ENCODE measurements at regions not wholly inside any gene's neighbourhood (a gene's known extent, or its start where the extent isn't known, plus 50 kb on each side); places are given as distances from the start of the nearest gene placed in this dataset.

DNA sequence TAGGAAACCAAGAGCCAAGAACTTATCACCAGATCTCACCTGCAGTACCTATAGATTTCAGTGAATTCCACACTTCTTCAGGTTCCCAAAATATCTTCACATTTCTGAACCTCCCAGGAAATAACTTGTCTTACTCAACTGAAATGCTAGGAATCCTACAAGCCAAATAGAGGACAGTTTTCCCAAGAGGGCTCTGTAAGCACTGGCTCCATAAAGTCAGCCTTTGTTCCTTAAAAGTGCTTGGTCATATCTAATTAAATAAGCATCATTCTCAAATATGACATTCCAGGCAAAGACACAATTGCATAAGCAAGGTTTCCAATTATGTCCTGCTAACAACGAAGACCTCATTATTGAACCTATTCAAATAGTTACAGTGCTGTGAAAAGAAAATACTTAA is 154.6 kb upstream of the MGAT5 start:
- TF ChIP-seq CTCF (IDR thresholded peaks at IDR 0.05), result no peak

GRCh38 chr2:134103196-134103595 is 150.7 kb upstream of the MGAT5 start:
- TF ChIP-seq CTCF (IDR thresholded peaks at IDR 0.05), result no peak

DNA sequence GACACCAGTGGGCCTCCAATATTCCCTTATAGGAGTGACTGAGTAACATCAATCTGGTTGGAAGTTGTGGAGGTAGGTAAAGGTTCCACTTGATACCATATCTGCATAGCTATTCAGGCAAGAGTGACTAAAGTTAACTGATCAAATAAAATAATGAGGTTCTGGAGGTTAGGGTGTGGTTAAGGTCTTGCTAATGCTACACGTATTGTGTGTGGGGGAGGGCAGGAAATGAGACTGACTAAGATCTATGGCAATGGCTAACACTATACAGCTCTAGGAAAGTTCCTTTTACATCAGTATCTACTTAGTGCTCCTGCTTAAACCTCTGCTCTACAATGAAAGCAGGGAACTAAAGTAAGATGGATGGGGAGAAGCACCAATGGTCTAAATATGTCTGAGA is 149.1 kb upstream of the MGAT5 start:
- no peak for TF ChIP-seq CTCF (IDR thresholded peaks at IDR 0.05)

- no peak for TF ChIP-seq CTCF (IDR thresholded peaks at IDR 0.05)
These were observed 146.5 kb upstream of the MGAT5 start for GRCh38 chr2:134107402-134107801.

DNA sequence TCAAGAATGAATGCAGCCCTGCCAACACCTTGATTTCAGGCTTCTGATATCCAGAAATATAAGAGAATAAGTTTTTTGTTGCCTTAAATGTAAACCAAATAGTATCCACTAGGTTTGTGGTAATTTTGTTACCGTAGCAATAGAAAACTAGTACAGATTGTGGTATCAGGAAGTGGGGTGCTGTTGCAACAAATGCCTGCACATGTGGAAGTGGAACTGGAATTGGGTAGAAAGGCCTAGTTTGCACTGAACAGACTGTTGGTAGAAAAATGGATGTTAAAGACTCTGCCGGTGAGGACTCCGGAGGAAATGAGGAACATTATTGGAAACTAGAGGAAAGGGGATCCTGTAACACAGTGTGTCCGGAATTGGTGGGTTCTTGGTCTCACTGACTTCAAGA is 145.8 kb upstream of the MGAT5 start:
- no peak for TF ChIP-seq CTCF (IDR thresholded peaks at IDR 0.05)

GRCh38 chr2:134109246-134109645 is 144.6 kb upstream of the MGAT5 start:
- no peak for TF ChIP-seq CTCF (IDR thresholded peaks at IDR 0.05)

DNA sequence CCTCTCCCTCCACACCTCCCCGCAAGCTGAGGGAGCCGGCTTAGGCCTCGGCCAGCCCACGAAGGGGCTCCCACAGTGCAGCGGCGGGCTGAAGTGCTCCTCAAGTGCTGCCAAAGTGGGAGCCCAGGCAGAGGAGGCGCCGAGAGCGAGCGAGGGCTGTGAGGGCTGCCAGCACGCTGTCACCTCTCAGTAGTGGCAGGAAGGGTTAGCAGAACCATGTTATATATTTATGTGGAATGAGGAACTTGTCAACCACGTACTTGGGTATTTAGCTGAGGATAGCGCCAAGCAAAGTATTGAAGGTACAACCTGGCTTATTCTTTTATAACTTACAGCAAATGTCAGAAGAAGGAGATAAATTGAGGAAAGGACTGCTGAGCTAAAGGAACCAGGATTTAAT is 144.1 kb upstream of the MGAT5 start:
- TF ChIP-seq CTCF (IDR thresholded peaks at IDR 0.05), result no peak

- no peak for TF ChIP-seq CTCF (IDR thresholded peaks at IDR 0.05)
These were observed 143.3 kb upstream of the MGAT5 start for GRCh38 chr2:134110532-134110931.
